ENCODE measurements at regions not wholly inside any gene's neighbourhood (a gene's known extent, or its start where the extent isn't known, plus 50 kb on each side); places are given as distances from the start of the nearest gene placed in this dataset.

GRCh38 chr4:18795794-18796193 lies 774.2 kb upstream of the LCORL start:
- H3K4ac ChIP-seq (ENCODE audit: low read depth, low read length) = no peak overlapping the region
- no peaks in the 10 kb centered on the region for H3K4me1 ChIP-seq (ENCODE audit: insufficient read depth, low read length)
- Mint-ChIP-seq H3K36me3 (ENCODE audit: insufficient read depth in 1 of 3, low read depth in 3 of 3) (no peaks in the 10 kb centered on the region), H3K27me3 (ENCODE audit: low read depth) (no peaks in the 10 kb centered on the region), H3K4me3 (no peak overlapping the region), H3K9me3 (no peaks in the 10 kb centered on the region), H3K27ac (no peak overlapping the region), H3K4me1 (peaks cover 0 to 9% of the 10 kb centered on the region in 2 experiments; a peak in 2 of 4 replicates)
- H4K20me1 ChIP-seq (ENCODE audit: control insufficient read depth, insufficient read depth, insufficient read length) = no peaks in the 10 kb centered on the region
- no peak overlapping the region for H2BK120ac ChIP-seq (ENCODE audit: low read depth, low read length, poor library complexity, severe bottlenecking)
- no peak overlapping the region for H3K14ac ChIP-seq (ENCODE audit: insufficient read depth, low read length)
- no peak overlapping the region for H3K27ac ChIP-seq (ENCODE audit: insufficient read length, low read depth, low read length)
- H4K91ac ChIP-seq (ENCODE audit: insufficient read length, low read depth, low read length) = no peak overlapping the region
- no peaks in the 10 kb centered on the region for H3K79me2 ChIP-seq (ENCODE audit: insufficient read depth, low read length)
- H4K8ac ChIP-seq (replicated peaks; ENCODE audit: insufficient read length, low read depth, low read length) = no peak overlapping the region
- no peak overlapping the region for H2BK20ac ChIP-seq (ENCODE audit: low read depth, low read length, poor library complexity, severe bottlenecking)
- no peak overlapping the region for H2AK5ac ChIP-seq (ENCODE audit: insufficient read length, low read length)
- no peak overlapping the region for H4K5ac ChIP-seq (ENCODE audit: insufficient read length, low read depth, low read length)
- no peaks in the 10 kb centered on the region for H3K27me3 ChIP-seq (ENCODE audit: insufficient read depth, low read length)
- H3K79me1 ChIP-seq (ENCODE audit: insufficient read depth, low read depth, low read length, poor library complexity, severe bottlenecking) = no peaks in the 10 kb centered on the region
- TF ChIP-seq CTCF (conservative IDR thresholded peaks at IDR 0.05) = no peak
- no peak overlapping the region for H3K4me2 ChIP-seq (ENCODE audit: insufficient read depth, insufficient read length, low read length)
- no peaks in the 10 kb centered on the region for H3K9me3 ChIP-seq (ENCODE audit: control insufficient read depth, low read depth, low read length)
- no peak overlapping the region for H3K23ac ChIP-seq (ENCODE audit: insufficient read length, low read depth, low read length)
- no CpG with 5 or more reads among the region's 1 CpG for WGBS (ENCODE audit: extremely low coverage, insufficient read length, low lambda C conversion rate)
- H2BK12ac ChIP-seq (ENCODE audit: insufficient read length, low read depth, low read length) = no peak overlapping the region
- no peaks in the 10 kb centered on the region for H3K23me2 ChIP-seq (ENCODE audit: insufficient read length, low read depth, low read length, poor library complexity, severe bottlenecking)
- H2BK5ac ChIP-seq (ENCODE audit: insufficient read length, low read length) = no peak overlapping the region
- no peak overlapping the region for H3K9ac ChIP-seq (ENCODE audit: extremely low read depth, insufficient read length, low read length)
- no peak overlapping the region for H3K18ac ChIP-seq (ENCODE audit: insufficient read length, low read depth, low read length)
- no peak overlapping the region for H3T11ph ChIP-seq (ENCODE audit: low read length)
- DNase-seq = no peak
- H3K56ac ChIP-seq (ENCODE audit: insufficient read length, low read depth, low read length) = no peak overlapping the region
- no peak overlapping the region for H2AFZ ChIP-seq (ENCODE audit: low read length)
- no peak overlapping the region for H2BK15ac ChIP-seq (ENCODE audit: low read depth, low read length)
